ENCODE measurements at regions not wholly inside any gene's neighbourhood (a gene's known extent, or its start where the extent isn't known, plus 50 kb on each side); places are given as distances from the start of the nearest gene placed in this dataset.

GRCh38 chr1:234882898-234883297 lies 245.7 kb downstream of the TOMM20 start:
- Mint-ChIP-seq H3K4me3 (ENCODE audit: unreplicated experiment) (no peak overlapping the region), H3K27ac (ENCODE audit: unreplicated experiment) (no peak overlapping the region), H3K9me3 (ENCODE audit: unreplicated experiment) (no peaks in the 10 kb centered on the region), H3K27me3 (ENCODE audit: unreplicated experiment) (no peaks in the 10 kb centered on the region), H3K36me3 (ENCODE audit: unreplicated experiment) (no peaks in the 10 kb centered on the region), H3K4me1 (ENCODE audit: unreplicated experiment) (peaks cover 16% of the 10 kb centered on the region)
- DNase-seq (ENCODE audit: extremely low spot score, unreplicated experiment): no peak
- no peak for TF ChIP-seq CTCF (IDR thresholded peaks at IDR 0.05)

- no peak for DNase-seq (ENCODE audit: extremely low spot score, unreplicated experiment)
- H3K27me3 Mint-ChIP-seq (ENCODE audit: unreplicated experiment): no peaks in the 10 kb centered on the region
- TF ChIP-seq CTCF (IDR thresholded peaks at IDR 0.05): no peak
- no peak overlapping the region for H3K27ac Mint-ChIP-seq (ENCODE audit: unreplicated experiment)
- H3K4me1 Mint-ChIP-seq (ENCODE audit: unreplicated experiment): peaks cover 17% of the 10 kb centered on the region
- H3K4me3 Mint-ChIP-seq (ENCODE audit: unreplicated experiment): no peak overlapping the region
- no peaks in the 10 kb centered on the region for H3K9me3 Mint-ChIP-seq (ENCODE audit: unreplicated experiment)
- H3K36me3 Mint-ChIP-seq (ENCODE audit: unreplicated experiment): no peaks in the 10 kb centered on the region
Observed at GRCh38 chr1:234881893-234882771, 246.5 kb downstream of the TOMM20 start.

DNA sequence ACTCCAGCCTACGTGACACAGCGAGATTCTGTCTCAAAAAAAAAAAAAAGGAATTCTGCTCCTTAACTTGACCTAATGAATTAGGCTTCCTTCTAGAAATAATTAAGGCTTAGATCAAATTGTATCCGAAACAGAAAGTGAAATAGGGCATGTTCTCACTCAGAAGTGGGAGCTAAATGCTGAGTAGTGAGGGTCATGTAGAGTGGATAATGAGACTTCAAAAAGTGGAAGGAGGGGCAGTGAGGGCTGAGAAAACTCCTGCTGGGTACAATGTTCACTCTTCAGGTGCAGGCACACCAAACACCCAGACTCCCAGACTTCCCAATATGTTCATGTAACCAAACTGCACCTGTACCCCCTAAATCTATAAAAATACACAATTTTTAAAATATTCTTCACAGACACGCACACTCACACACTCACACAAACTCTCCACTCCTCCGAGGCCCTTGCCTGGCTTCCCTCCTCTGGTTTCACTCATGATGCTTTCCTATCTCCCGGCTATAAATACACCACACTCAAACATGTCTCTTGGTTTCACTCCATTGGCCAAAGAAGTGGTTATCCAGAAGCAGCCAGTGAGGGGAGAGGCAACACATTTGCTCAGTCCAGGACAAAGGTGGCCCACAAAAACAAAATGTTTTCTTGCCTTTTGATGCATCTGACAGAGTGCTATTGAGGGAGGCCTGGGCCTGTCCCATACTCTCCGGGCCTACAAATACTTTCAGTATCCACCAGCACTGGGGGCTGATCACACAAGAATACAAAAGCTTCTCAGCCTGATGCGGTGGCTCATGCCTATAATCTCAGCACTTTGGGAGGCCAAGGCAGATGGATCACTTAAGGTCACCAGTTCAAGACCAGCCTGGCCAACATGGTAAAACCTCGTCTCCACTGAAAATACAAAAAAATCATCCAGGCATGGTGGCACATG lies 249.2 kb downstream of the TOMM20 start:
- Mint-ChIP-seq H3K36me3 (ENCODE audit: unreplicated experiment) (no peaks in the 10 kb centered on the region), H3K4me3 (ENCODE audit: unreplicated experiment) (no peak overlapping the region), H3K27ac (ENCODE audit: unreplicated experiment) (no peak overlapping the region), H3K9me3 (ENCODE audit: unreplicated experiment) (no peaks in the 10 kb centered on the region), H3K4me1 (ENCODE audit: unreplicated experiment) (peaks cover 10% of the 10 kb centered on the region), H3K27me3 (ENCODE audit: unreplicated experiment) (no peaks in the 10 kb centered on the region)
- TF ChIP-seq CTCF (IDR thresholded peaks at IDR 0.05): no peak
- DNase-seq (ENCODE audit: extremely low spot score, unreplicated experiment): no peak

GRCh38 chr1:234878288-234878687 lies 250.3 kb downstream of the TOMM20 start:
- H3K27me3 Mint-ChIP-seq (ENCODE audit: unreplicated experiment): no peaks in the 10 kb centered on the region
- DNase-seq (ENCODE audit: extremely low spot score, unreplicated experiment): no peak
- H3K9me3 Mint-ChIP-seq (ENCODE audit: unreplicated experiment): no peaks in the 10 kb centered on the region
- TF ChIP-seq CTCF (IDR thresholded peaks at IDR 0.05): no peak
- peaks cover 10% of the 10 kb centered on the region for H3K4me1 Mint-ChIP-seq (ENCODE audit: unreplicated experiment)
- no peak overlapping the region for H3K27ac Mint-ChIP-seq (ENCODE audit: unreplicated experiment)
- H3K4me3 Mint-ChIP-seq (ENCODE audit: unreplicated experiment): no peak overlapping the region
- no peaks in the 10 kb centered on the region for H3K36me3 Mint-ChIP-seq (ENCODE audit: unreplicated experiment)

DNA sequence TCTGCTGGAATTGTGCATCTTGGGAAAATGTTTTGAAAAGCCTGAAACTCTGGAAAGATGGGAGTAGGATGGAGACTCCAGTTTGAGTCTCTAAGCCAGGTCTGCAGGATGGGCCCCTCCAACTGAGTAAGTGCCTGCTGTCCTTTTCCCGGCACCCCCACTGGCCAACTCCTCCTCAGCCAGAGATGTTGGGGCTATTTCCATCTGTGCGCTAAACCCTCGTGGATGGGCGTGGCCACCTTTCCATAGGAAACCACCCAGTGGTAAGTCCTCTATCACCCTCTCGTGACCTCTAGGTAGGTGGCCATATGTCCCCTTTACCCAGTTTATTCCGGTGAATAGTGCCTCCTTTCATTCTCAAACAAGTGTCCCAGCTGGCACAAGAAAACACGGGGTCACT lies 250.9 kb downstream of the TOMM20 start:
- TF ChIP-seq CTCF (IDR thresholded peaks at IDR 0.05): no peak
- Mint-ChIP-seq H3K27me3 (ENCODE audit: unreplicated experiment) (no peaks in the 10 kb centered on the region), H3K36me3 (ENCODE audit: unreplicated experiment) (no peaks in the 10 kb centered on the region), H3K9me3 (ENCODE audit: unreplicated experiment) (no peaks in the 10 kb centered on the region), H3K27ac (ENCODE audit: unreplicated experiment) (no peak overlapping the region), H3K4me1 (ENCODE audit: unreplicated experiment) (peaks cover 10% of the 10 kb centered on the region), H3K4me3 (ENCODE audit: unreplicated experiment) (no peak overlapping the region)
- DNase-seq (ENCODE audit: extremely low spot score, unreplicated experiment): no peak

All from osteocyte (in vitro differentiated cells).